ENCODE measurements at regions not wholly inside any gene's neighbourhood (a gene's known extent, or its start where the extent isn't known, plus 50 kb on each side); places are given as distances from the start of the nearest gene placed in this dataset.

- H3K27ac Mint-ChIP-seq: no peak overlapping the region
- H3K27me3 Mint-ChIP-seq: peaks cover 30% of the 10 kb centered on the region
- no peak overlapping the region for H3K4me3 Mint-ChIP-seq
- ATAC-seq (no peak), DNase-seq (no peak)
- CTCF ChIA-PET: no interaction called here
- no peaks in the 10 kb centered on the region for H3K36me3 Mint-ChIP-seq
- H3K9me3 Mint-ChIP-seq (ENCODE audit: low read depth): no peaks in the 10 kb centered on the region
- no peaks in the 10 kb centered on the region for H3K4me1 Mint-ChIP-seq
Measured at GRCh38 chr1:55402142-55402541, 187.0 kb upstream of the USP24 start.

GRCh38 chr1:55400508-55400907, 185.3 kb upstream of the USP24 start:
- no peak for ATAC-seq
- H3K4me3 Mint-ChIP-seq: no peak overlapping the region
- CTCF ChIA-PET: no interaction called here
- H3K27me3 Mint-ChIP-seq: peaks cover 36% of the 10 kb centered on the region
- no peak for DNase-seq
- no peaks in the 10 kb centered on the region for H3K4me1 Mint-ChIP-seq
- H3K27ac Mint-ChIP-seq: no peak overlapping the region
- H3K9me3 Mint-ChIP-seq (ENCODE audit: low read depth): no peaks in the 10 kb centered on the region
- H3K36me3 Mint-ChIP-seq: no peaks in the 10 kb centered on the region

GRCh38 chr1:55399346-55399745, 184.2 kb upstream of the USP24 start:
- Mint-ChIP-seq H3K36me3 (no peaks in the 10 kb centered on the region), H3K27ac (no peak overlapping the region), H3K4me1 (no peaks in the 10 kb centered on the region), H3K9me3 (ENCODE audit: low read depth) (no peaks in the 10 kb centered on the region), H3K4me3 (no peak overlapping the region), H3K27me3 (peaks cover 30% of the 10 kb centered on the region)
- DNase-seq (no peak), ATAC-seq (no peak)
- CTCF ChIA-PET: no interaction called here

GRCh38 chr1:55396381-55396891, 181.3 kb upstream of the USP24 start:
- Mint-ChIP-seq H3K4me3 (no peak overlapping the region), H3K27ac (no peak overlapping the region), H3K4me1 (no peaks in the 10 kb centered on the region), H3K9me3 (ENCODE audit: low read depth) (no peaks in the 10 kb centered on the region), H3K27me3 (peaks cover 45% of the 10 kb centered on the region), H3K36me3 (no peaks in the 10 kb centered on the region)
- CTCF ChIA-PET: interaction anchor here (2.1 kb wide), 1 partner anchor 21 kb away, joined by 6 read pairs; no protein-coding TSS in a partner anchor
- ATAC-seq (no peak), DNase-seq (no peak)

GRCh38 chr1:55388960-55389359, 173.8 kb upstream of the USP24 start:
- DNase-seq (no peak), ATAC-seq (no peak)
- no peaks in the 10 kb centered on the region for H3K4me1 Mint-ChIP-seq
- H3K9me3 Mint-ChIP-seq (ENCODE audit: low read depth): no peaks in the 10 kb centered on the region
- H3K36me3 Mint-ChIP-seq: no peaks in the 10 kb centered on the region
- CTCF ChIA-PET: no interaction called here
- no peak overlapping the region for H3K27ac Mint-ChIP-seq
- no peak overlapping the region for H3K4me3 Mint-ChIP-seq
- H3K27me3 Mint-ChIP-seq: peaks cover 34% of the 10 kb centered on the region

GRCh38 chr1:55387145-55387544, 172.0 kb upstream of the USP24 start:
- Mint-ChIP-seq H3K27ac (no peak overlapping the region), H3K27me3 (peaks cover 21% of the 10 kb centered on the region), H3K9me3 (ENCODE audit: low read depth) (no peaks in the 10 kb centered on the region), H3K4me1 (no peaks in the 10 kb centered on the region), H3K36me3 (no peaks in the 10 kb centered on the region), H3K4me3 (no peak overlapping the region)
- ATAC-seq (no peak), DNase-seq (no peak)
- CTCF ChIA-PET: no interaction called here

GRCh38 chr1:55386456-55386855, 171.3 kb upstream of the USP24 start:
- ATAC-seq (no peak), DNase-seq (no peak)
- no peaks in the 10 kb centered on the region for H3K4me1 Mint-ChIP-seq
- H3K4me3 Mint-ChIP-seq: no peak overlapping the region
- H3K27me3 Mint-ChIP-seq: peaks cover 14% of the 10 kb centered on the region
- H3K27ac Mint-ChIP-seq: no peak overlapping the region
- no peaks in the 10 kb centered on the region for H3K36me3 Mint-ChIP-seq
- CTCF ChIA-PET: no interaction called here
- no peaks in the 10 kb centered on the region for H3K9me3 Mint-ChIP-seq (ENCODE audit: low read depth)

- Mint-ChIP-seq H3K27ac (no peak overlapping the region), H3K9me3 (ENCODE audit: low read depth) (no peaks in the 10 kb centered on the region), H3K27me3 (peaks cover 13% of the 10 kb centered on the region), H3K4me3 (no peak overlapping the region), H3K36me3 (no peaks in the 10 kb centered on the region), H3K4me1 (no peaks in the 10 kb centered on the region)
- no peak for ATAC-seq
- CTCF ChIA-PET: interaction anchor here (1.1 kb wide), 1 partner anchor 10 kb away, joined by 5 read pairs; no protein-coding TSS in a partner anchor
- no peak for DNase-seq
Measured at GRCh38 chr1:55385402-55386018, 170.3 kb upstream of the USP24 start.

- Mint-ChIP-seq H3K4me1 (no peaks in the 10 kb centered on the region), H3K9me3 (ENCODE audit: low read depth) (no peaks in the 10 kb centered on the region), H3K27me3 (peaks cover 9% of the 10 kb centered on the region), H3K36me3 (no peaks in the 10 kb centered on the region), H3K27ac (no peak overlapping the region), H3K4me3 (no peak overlapping the region)
- ATAC-seq (no peak), DNase-seq (no peak)
- CTCF ChIA-PET: interaction anchor here (1.1 kb wide), 1 partner anchor 9 kb away, joined by 5 read pairs; no protein-coding TSS in a partner anchor
Measured at GRCh38 chr1:55384637-55385036, 169.5 kb upstream of the USP24 start.

GRCh38 chr1:55382806-55383305, 167.7 kb upstream of the USP24 start:
- H3K27me3 Mint-ChIP-seq: peaks cover 5% of the 10 kb centered on the region
- DNase-seq (no peak), ATAC-seq (no peak)
- no peaks in the 10 kb centered on the region for H3K9me3 Mint-ChIP-seq (ENCODE audit: low read depth)
- no peak overlapping the region for H3K27ac Mint-ChIP-seq
- no peak overlapping the region for H3K4me3 Mint-ChIP-seq
- H3K36me3 Mint-ChIP-seq: no peaks in the 10 kb centered on the region
- no peaks in the 10 kb centered on the region for H3K4me1 Mint-ChIP-seq
- CTCF ChIA-PET: no interaction called here

- H3K27ac Mint-ChIP-seq: no peak overlapping the region
- H3K9me3 Mint-ChIP-seq (ENCODE audit: low read depth): no peaks in the 10 kb centered on the region
- H3K4me1 Mint-ChIP-seq: no peaks in the 10 kb centered on the region
- CTCF ChIA-PET: no interaction called here
- DNase-seq: no peak
- no peak for ATAC-seq
- H3K27me3 Mint-ChIP-seq: peaks cover 4% of the 10 kb centered on the region
- H3K4me3 Mint-ChIP-seq: no peak overlapping the region
- no peaks in the 10 kb centered on the region for H3K36me3 Mint-ChIP-seq
Measured at GRCh38 chr1:55381983-55382382, 166.8 kb upstream of the USP24 start.

GRCh38 chr1:55381491-55381890, 166.3 kb upstream of the USP24 start:
- DNase-seq (no peak), ATAC-seq (no peak)
- no peaks in the 10 kb centered on the region for H3K9me3 Mint-ChIP-seq (ENCODE audit: low read depth)
- H3K27ac Mint-ChIP-seq: no peak overlapping the region
- peaks cover 2% of the 10 kb centered on the region for H3K27me3 Mint-ChIP-seq
- H3K4me1 Mint-ChIP-seq: no peaks in the 10 kb centered on the region
- no peak overlapping the region for H3K4me3 Mint-ChIP-seq
- H3K36me3 Mint-ChIP-seq: no peaks in the 10 kb centered on the region
- CTCF ChIA-PET: no interaction called here

GRCh38 chr1:55380355-55380970, 165.3 kb upstream of the USP24 start:
- CTCF ChIA-PET: interaction anchor here (1.1 kb wide), 1 partner anchor 232 kb away, joined by 3 read pairs; no protein-coding TSS in a partner anchor
- Mint-ChIP-seq H3K4me1 (no peaks in the 10 kb centered on the region), H3K27ac (no peak overlapping the region), H3K4me3 (no peak overlapping the region), H3K27me3 (peaks cover 2% of the 10 kb centered on the region), H3K36me3 (no peaks in the 10 kb centered on the region), H3K9me3 (ENCODE audit: low read depth) (no peaks in the 10 kb centered on the region)
- DNase-seq (no peak), ATAC-seq (no peak)

GRCh38 chr1:55378582-55378981, 163.4 kb upstream of the USP24 start:
- no peak for ATAC-seq
- no peaks in the 10 kb centered on the region for H3K4me1 Mint-ChIP-seq

More at GRCh38 chr1:55378582-55378981, 163.4 kb upstream of the USP24 start:
- Mint-ChIP-seq H3K4me3 (no peak overlapping the region), H3K27me3 (peaks cover 2% of the 10 kb centered on the region), H3K27ac (no peak overlapping the region), H3K9me3 (ENCODE audit: low read depth) (no peaks in the 10 kb centered on the region), H3K36me3 (no peaks in the 10 kb centered on the region)
- no peak for DNase-seq
- CTCF ChIA-PET: interaction anchor here (1.0 kb wide), 1 partner anchor 239 kb away, joined by 3 read pairs; no protein-coding TSS in a partner anchor

Data from activated CD8-positive, alpha-beta memory T cell treated with anti-CD3 and anti-CD28 coated beads, Interleukin-2, amount 10 ng/mL, durations not matched to agents 7 days and 5 days (primary cell).